ENCODE measurements at regions not wholly inside any gene's neighbourhood (a gene's known extent, or its start where the extent isn't known, plus 50 kb on each side); places are given as distances from the start of the nearest gene placed in this dataset.

GRCh38 chr5:103669615-103670014 is 107.0 kb upstream of the NUDT12 start:
- Mint-ChIP-seq H3K27me3 (ENCODE audit: low read depth, poor library complexity) (no peaks in the 10 kb centered on the region), H3K4me1 (peaks cover 19% of the 10 kb centered on the region), H3K36me3 (ENCODE audit: low read depth) (no peaks in the 10 kb centered on the region), H3K9me3 (peaks cover 11% of the 10 kb centered on the region), H3K4me3 (no peak overlapping the region), H3K27ac (no peak overlapping the region)
- DNase-seq: no peak
- TF ChIP-seq, protein P1, sequence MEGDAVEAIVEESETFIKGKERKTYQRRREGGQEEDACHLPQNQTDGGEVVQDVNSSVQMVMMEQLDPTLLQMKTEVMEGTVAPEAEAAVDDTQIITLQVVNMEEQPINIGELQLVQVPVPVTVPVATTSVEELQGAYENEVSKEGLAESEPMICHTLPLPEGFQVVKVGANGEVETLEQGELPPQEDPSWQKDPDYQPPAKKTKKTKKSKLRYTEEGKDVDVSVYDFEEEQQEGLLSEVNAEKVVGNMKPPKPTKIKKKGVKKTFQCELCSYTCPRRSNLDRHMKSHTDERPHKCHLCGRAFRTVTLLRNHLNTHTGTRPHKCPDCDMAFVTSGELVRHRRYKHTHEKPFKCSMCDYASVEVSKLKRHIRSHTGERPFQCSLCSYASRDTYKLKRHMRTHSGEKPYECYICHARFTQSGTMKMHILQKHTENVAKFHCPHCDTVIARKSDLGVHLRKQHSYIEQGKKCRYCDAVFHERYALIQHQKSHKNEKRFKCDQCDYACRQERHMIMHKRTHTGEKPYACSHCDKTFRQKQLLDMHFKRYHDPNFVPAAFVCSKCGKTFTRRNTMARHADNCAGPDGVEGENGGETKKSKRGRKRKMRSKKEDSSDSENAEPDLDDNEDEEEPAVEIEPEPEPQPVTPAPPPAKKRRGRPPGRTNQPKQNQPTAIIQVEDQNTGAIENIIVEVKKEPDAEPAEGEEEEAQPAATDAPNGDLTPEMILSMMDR (IDR thresholded peaks at IDR 0.05): no peak

GRCh38 chr5:103668281-103668680 is 105.7 kb upstream of the NUDT12 start:
- Mint-ChIP-seq H3K27me3 (ENCODE audit: low read depth, poor library complexity) (peaks cover 2% of the 10 kb centered on the region), H3K27ac (peak overlapping the region; percentile 21), H3K4me1 (peaks cover 19% of the 10 kb centered on the region), H3K4me3 (no peak overlapping the region), H3K36me3 (ENCODE audit: low read depth) (peaks cover 5% of the 10 kb centered on the region), H3K9me3 (peaks cover 24% of the 10 kb centered on the region)
- DNase-seq: no peak
- TF ChIP-seq, protein P1 (IDR thresholded peaks at IDR 0.05): no peak

GRCh38 chr5:103667068-103667467 is 104.5 kb upstream of the NUDT12 start:
- H3K27me3 Mint-ChIP-seq (ENCODE audit: low read depth, poor library complexity): peaks cover 2% of the 10 kb centered on the region
- peaks cover 12% of the 10 kb centered on the region for H3K36me3 Mint-ChIP-seq (ENCODE audit: low read depth)
- H3K4me1 Mint-ChIP-seq: peaks cover 19% of the 10 kb centered on the region
- peak overlapping the region; percentile 9 for H3K27ac Mint-ChIP-seq
- no peak for DNase-seq
- H3K9me3 Mint-ChIP-seq: peaks cover 36% of the 10 kb centered on the region
- peak overlapping the region; percentile 4 for H3K4me3 Mint-ChIP-seq
- TF ChIP-seq, protein P1 (IDR thresholded peaks at IDR 0.05): no peak

DNA sequence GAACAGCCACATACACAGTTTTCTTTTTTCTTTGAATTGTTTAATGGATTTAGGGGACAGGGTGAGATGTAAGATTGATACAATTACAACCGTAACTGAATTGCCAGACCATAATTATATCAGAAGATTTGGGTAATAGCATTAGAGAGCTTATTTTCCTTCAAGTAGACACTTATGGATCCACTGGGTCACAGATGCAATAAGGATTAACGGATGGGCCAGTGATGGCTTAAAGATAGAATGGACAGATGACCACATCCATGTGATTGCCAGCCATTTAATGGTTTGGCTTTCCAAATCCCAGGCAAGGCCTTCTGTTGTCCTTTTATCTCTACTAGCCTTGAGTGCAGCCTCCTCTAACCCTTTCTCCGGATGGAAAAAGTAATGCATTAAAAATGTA is 94.7 kb upstream of the NUDT12 start:
- Mint-ChIP-seq H3K27me3 (ENCODE audit: low read depth, poor library complexity) (peaks cover 10% of the 10 kb centered on the region), H3K9me3 (peaks cover 9% of the 10 kb centered on the region), H3K4me3 (no peak overlapping the region), H3K27ac (no peak overlapping the region), H3K4me1 (no peaks in the 10 kb centered on the region), H3K36me3 (ENCODE audit: low read depth) (no peaks in the 10 kb centered on the region)
- TF ChIP-seq, protein P1 (IDR thresholded peaks at IDR 0.05): no peak
- DNase-seq: no peak

- H3K4me3 Mint-ChIP-seq: no peak overlapping the region
- H3K36me3 Mint-ChIP-seq (ENCODE audit: low read depth): no peaks in the 10 kb centered on the region
- DNase-seq: no peak
- H3K27ac Mint-ChIP-seq: no peak overlapping the region
- TF ChIP-seq, protein P1 (IDR thresholded peaks at IDR 0.05): peak; percentile 15
- peaks cover 16% of the 10 kb centered on the region for H3K4me1 Mint-ChIP-seq
- no peaks in the 10 kb centered on the region for H3K9me3 Mint-ChIP-seq
- H3K27me3 Mint-ChIP-seq (ENCODE audit: low read depth, poor library complexity): no peaks in the 10 kb centered on the region
These were observed 85.5 kb upstream of the NUDT12 start for GRCh38 chr5:103648086-103648485.

- TF ChIP-seq, protein P1 (IDR thresholded peaks at IDR 0.05): no peak
- no peaks in the 10 kb centered on the region for H3K36me3 Mint-ChIP-seq (ENCODE audit: low read depth)
- no peak overlapping the region for H3K27ac Mint-ChIP-seq
- no peak for DNase-seq
- H3K9me3 Mint-ChIP-seq: no peaks in the 10 kb centered on the region
- no peaks in the 10 kb centered on the region for H3K27me3 Mint-ChIP-seq (ENCODE audit: low read depth, poor library complexity)
- peaks cover 16% of the 10 kb centered on the region for H3K4me1 Mint-ChIP-seq
- no peak overlapping the region for H3K4me3 Mint-ChIP-seq
These were observed 84.4 kb upstream of the NUDT12 start for GRCh38 chr5:103646698-103647614.

Data from nephron progenitor cell (in vitro differentiated cells).